ENCODE measurements at regions not wholly inside any gene's neighbourhood (a gene's known extent, or its start where the extent isn't known, plus 50 kb on each side); places are given as distances from the start of the nearest gene placed in this dataset.

- TF ChIP-seq CTCF (IDR thresholded peaks at IDR 0.05 in 4 of 5, conservative IDR thresholded peaks at IDR 0.05 in 1 of 5) (no peak), POLR2A (IDR thresholded peaks at IDR 0.05) (no peak)
These were observed 1191.9 kb upstream of the SLC39A10 start for GRCh38 chr2:194464964-194465638.
